ENCODE measurements at regions not wholly inside any gene's neighbourhood (a gene's known extent, or its start where the extent isn't known, plus 50 kb on each side); places are given as distances from the start of the nearest gene placed in this dataset.
"Not testable (repeated sequence)": the region's sequence is repeated elsewhere in the genome, so short reads cannot be mapped to it uniquely, and the experiment has no call there.

GRCh38 chr7:81272176-81272575 is 353.3 kb upstream of the SEMA3C start:
- no peak for DNase-seq

GRCh38 chr7:81268551-81268950 is 349.7 kb upstream of the SEMA3C start:
- DNase-seq = no peak

GRCh38 chr7:81267508-81267907 is 348.7 kb upstream of the SEMA3C start:
- DNase-seq = no peak

DNA sequence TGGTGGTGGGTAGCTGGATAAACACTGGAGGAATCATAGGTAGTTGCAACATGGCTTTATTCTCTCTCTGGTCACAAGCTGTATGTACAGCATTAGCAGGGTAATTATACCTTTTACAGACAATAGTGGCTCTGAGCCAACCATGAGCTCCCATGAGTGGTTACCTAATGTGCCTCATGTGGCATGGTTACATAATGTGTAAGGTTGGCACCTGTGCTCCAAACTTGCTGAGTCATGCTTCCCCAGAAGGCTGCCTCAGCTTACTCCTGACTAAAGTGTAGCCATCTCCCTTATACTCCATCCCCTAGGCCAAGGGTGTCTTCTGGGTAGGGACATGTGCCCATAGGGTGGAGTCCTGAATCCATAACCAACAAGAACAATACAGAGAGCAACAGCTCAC is 345.3 kb upstream of the SEMA3C start:
- no peak for DNase-seq

DNA sequence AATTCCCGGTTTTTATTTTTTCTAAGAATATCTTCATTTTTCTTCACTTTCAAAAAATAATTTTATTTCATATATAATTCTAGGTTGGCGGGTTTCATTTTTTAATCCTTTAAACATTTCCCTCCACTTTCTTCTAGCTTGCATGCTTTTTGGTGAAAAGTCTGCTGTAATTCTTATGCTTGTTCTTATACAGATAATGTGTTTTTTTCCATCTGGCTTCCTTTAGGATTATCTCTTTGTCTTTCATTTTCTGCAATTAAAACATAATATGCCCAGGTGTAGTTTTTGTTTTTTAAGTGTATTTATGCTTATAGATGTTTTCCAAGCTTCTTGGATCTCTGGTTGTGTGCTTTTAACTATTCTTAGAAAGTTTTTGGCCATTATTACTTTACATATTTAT is 341.3 kb upstream of the SEMA3C start:
- no peak for DNase-seq

DNA sequence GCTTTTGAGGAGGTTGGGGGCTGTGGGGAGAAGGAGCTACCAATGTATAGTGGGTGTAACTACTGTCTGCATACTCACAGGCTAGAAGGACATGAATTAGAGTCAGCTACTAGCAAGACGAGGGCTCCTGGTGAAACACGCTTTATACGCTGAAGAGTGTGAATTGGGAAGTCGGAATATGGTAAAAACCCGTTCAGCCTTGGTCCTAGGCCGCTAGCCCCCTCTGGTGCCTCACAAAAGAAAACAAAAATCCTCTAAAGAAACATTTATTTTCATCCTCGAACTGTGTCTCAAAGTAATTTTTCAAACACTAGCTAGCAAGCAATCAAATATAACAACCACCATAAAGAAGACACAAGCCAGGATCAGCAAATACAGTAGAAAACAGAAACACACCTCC is 338.1 kb upstream of the SEMA3C start:
- DNase-seq = no peak

DNA sequence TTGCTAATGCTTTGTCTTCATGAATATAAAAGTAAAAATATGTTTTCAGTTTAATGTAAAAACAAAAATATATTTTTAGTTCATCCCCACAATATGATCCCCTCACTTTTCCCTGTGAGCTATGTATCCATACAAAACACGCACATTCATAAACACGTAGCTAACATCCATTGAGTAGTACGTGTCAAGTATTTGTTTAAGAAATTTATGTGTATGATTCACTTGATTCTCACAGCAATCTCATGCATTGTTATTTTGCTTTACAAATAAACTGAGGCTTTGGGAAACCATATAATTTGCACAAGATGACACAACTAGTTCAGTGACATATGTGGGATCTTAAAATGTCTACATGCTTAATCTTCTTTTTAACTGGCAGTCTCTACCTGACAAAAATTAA is 329.6 kb upstream of the SEMA3C start:
- no peak for DNase-seq

- DNase-seq = not testable (repeated sequence)
These were observed 328.5 kb upstream of the SEMA3C start for GRCh38 chr7:81247364-81247763.

GRCh38 chr7:81245353-81245752 is 326.5 kb upstream of the SEMA3C start:
- DNase-seq = no peak

GRCh38 chr7:81244224-81244623 is 325.4 kb upstream of the SEMA3C start:
- no peak for DNase-seq

- DNase-seq = no peak
These were observed 317.7 kb upstream of the SEMA3C start for GRCh38 chr7:81236560-81236959.

- DNase-seq = no peak
These were observed 317.1 kb upstream of the SEMA3C start for GRCh38 chr7:81235997-81236396.

DNA sequence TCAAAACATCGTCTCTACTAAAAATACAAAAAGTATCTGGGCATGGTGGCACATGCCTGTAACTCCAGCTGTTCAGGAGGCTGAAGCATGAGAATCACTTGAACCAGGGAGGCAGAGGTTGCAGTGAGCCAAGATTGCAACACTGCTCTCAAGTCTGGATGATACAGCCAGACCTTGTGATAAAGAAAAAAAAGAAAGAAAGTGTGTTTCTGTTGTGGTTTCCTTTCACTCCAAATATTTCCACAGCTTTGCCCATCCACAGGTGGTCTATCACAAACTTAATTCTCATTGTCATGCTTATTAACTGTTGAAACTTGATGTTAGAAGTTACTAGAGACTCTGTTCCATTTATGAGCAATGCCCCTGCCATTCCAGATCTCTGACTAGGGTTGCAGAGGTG is 316.0 kb upstream of the SEMA3C start:
- no peak for DNase-seq

DNA sequence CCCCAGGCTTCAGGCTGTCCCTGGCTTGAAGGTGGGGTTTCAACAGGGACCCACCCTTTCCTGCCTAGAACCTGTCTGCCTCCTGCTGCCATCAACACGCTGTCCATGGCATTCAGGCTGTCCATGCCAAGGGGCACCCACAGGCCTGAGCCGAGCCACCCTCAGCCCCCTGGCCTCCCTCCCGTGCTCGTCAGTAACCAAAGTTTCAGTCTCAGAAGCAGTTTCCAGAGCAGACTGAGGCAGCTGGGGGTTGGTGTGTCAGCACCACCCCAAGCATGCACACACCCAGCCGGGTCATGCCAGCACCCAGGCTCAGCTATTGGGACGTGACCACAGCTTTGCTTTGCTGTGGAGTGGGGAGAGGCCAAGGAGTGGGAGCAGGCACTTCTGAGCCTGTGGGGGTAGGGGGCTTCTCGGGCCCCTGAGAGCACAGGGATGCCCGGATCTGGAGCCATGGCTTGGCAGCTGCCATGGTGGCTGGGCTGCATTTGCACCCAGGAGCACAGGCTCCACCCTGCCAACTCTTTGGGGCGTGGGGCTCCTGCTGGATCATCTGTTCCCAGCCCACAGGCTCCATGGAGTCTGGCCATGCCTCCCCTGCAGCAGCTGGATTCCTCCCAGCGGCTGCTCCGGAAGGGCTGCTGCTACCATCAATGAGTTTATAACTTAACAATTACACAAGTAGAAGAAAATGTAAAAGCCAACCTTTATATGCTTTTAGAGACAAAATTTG is 314.5 kb upstream of the SEMA3C start:
- DNase-seq = no peak

- DNase-seq = no peak
These were observed 313.4 kb upstream of the SEMA3C start for GRCh38 chr7:81232084-81232799.

GRCh38 chr7:81231301-81231838 is 312.5 kb upstream of the SEMA3C start:
- DNase-seq = no peak

DNA sequence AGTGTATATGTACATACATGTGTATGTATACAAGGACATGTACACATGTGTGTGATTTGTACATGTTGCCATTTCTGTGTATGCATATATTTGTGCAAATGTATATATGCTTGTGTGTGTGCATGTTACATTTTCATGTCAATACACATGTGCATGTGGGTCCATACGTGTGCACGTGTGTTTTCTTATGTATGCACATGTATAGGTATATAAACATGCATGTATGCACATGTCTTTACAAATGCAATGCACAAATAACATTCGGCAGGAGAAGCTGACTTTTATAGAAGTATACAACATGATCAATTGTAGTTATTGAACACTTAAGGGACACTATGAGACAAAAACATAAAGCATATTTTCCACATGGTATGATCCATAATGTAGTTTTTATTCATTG is 307.4 kb upstream of the SEMA3C start:
- DNase-seq = no peak

DNA sequence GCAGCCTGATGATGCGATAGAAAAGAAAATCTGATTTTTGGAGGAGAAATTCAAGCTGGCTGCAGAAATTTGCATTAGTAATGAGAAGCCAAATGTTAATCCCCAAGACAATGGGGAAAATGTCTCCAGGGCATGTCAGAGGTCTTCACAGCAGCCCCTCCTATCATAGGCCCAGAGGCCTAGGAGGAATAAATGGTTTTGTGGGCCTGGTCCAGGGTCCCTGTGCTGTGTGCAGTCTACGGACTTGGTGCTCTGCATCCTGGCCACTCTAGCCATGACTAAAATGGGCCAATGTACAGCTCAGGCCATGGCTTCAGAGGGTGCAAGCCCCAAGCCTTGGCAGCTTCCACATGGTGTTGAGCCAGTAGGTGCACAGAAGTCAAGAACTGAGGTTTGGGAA is 303.8 kb upstream of the SEMA3C start:
- DNase-seq = not testable (repeated sequence)

- no peak for DNase-seq
These were observed 302.8 kb upstream of the SEMA3C start for GRCh38 chr7:81221527-81222217.

DNA sequence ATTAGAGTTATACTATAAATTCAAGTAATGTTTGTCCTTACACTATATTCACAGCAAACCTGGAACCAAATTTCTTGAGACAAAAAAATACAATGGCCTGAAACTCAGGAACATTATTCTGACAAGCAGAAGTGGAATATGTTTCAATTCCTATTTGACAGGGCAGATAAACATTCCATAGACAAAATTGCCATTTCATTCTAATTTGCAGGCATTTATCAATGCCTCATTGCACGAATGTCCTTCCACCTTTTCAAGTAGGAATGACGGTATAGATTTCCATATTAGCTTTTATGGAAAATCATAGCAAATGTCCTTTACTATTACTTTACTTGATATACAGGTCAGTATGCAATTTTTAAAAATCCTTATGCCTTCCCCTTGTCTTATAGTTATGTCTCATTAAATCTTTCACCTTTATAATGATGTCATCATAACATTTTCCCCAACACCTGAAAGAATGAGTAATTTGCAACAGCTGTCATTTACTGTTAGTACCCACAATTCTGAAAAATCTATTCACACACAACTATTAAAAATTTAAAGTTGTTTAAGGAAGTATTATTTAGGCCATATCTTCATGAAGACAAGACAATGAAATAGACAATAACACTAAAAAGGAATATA is 299.7 kb upstream of the SEMA3C start:
- no peak for DNase-seq

DNA sequence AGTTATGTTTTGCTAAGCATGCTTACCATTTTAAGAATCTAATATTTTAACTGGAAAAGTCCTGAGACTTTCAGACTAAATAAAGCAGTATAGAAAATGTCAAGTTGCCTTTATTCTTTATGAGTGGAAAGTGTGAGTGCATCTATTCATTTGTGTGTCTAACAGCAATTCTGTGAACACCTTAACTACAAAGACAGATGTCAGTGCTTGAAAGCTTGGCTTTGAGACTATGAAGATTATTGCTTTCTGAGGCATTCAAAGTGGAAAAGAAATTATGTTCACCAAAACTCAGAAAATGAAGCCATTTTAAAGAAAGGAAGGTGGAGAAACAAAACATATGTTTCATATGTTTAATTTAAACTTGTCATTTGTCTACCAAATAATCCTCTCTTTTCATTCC is 294.5 kb upstream of the SEMA3C start:
- no peak for DNase-seq

GRCh38 chr7:81211934-81212320 is 293.1 kb upstream of the SEMA3C start:
- no peak for DNase-seq

- no peak for DNase-seq
These were observed 292.5 kb upstream of the SEMA3C start for GRCh38 chr7:81211204-81211933.
